Testis (tissue), 2 donors: ENCODE measurements at regions not wholly inside any gene's neighbourhood (a gene's known extent, or its start where the extent isn't known, plus 50 kb on each side); places are given as distances from the start of the nearest gene placed in this dataset.

Experiments used
- DNase-seq: peaks from one replicate; pipeline ENCODE4 v3.0.0-alpha.2; 2019
- H3K27ac ChIP-seq, 2 donors: fragments of 200-600 bp; sonication (generic); one replicate each; pipeline ENCODE4 v1.5.1; 2019
- H3K27me3 ChIP-seq: fragments of 200-600 bp; sonication (generic); one replicate; pipeline ENCODE4 v1.5.1; 2019
- H3K36me3 ChIP-seq: fragments of 200-600 bp; sonication (generic); one replicate; pipeline ENCODE4 v1.5.1; 2017; ENCODE audit warnings: low read depth; ENCODE audit errors: missing control alignments
- H3K4me1 ChIP-seq: fragments of 200-600 bp; sonication (generic); one replicate; pipeline ENCODE4 v1.5.1; 2019
- H3K4me3 ChIP-seq, 2 donors: fragments of 200-600 bp; sonication (generic); one replicate each; pipeline ENCODE4 v1.5.1; 2017 to 2019
- H3K9me3 ChIP-seq: fragments of 200-600 bp; sonication (generic); one replicate; pipeline ENCODE4 v1.5.1; 2017
- POLR2A ChIP-seq: fragments of 450-650 bp; IDR thresholded peaks from one replicate; pipeline ENCODE4 v1.6.1; 2017; ENCODE audit warnings: antibody characterized with exemption, mild to moderate bottlenecking, moderate library complexity
- WGBS, 2 donors: methylation state at CpG; one replicate each; pipeline ENCODE4 v1.1.5; 2018; 5-methylcytosine and 5-hydroxymethylcytosine counted together
- intact Hi-C: fragments of 100-400 bp; cut with DNase I; formaldehyde crosslinking; loops from one replicate; pipeline ENCODE4 v1.15.1; 2023; ENCODE audit warnings: low total_unique reads
- TF ChIP-seq, protein P1 (sequence below), 3 experiments: fragments of 450-650 bp in 2 of 3; fragments of 200-600 bp in 1 of 3; sonication (generic) in 1 of 3; IDR thresholded peaks; one replicate each; pipeline ENCODE4 v1.5.1; 2016 to 2019; ENCODE audit warnings: antibody characterized with exemption in 3 of 3, mild to moderate bottlenecking in 2 of 3, moderate library complexity in 1 of 3

DNA sequence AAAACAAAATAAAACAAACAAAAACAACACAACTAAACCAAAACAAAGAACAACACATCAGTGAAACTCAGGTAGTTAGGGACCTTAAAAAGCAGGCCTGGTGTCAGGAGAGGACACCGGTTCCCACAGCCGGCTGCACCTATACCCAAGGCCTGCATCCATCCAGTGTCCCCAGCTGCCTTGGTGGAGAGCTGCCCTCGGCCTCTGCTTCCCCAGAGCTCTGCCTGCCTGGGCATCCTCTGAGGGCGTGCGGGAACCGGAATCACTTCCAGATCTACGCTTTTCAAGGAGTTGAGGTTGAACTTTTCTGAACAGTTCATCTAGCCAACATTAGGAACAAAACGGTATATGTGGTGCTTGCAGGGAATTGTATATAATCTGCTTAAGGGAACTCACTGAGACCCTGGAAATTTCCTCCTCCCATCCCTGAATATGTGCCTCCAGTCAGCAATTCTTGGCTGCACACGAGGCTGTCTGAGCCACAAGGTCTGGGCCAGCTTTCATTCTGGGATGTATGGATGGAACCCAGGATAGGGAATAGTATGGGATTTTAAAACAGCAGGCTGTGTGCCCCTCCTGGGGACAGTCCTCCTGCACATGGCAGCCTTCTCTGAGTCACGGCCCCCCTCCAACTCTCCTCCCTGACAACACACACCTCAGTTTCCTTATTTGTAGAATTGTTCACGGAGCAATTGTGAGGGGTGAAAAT is 319.0 kb upstream of the RTL1 start:
- 86 to 92% methylated on average over 11 of the region's 11 CpGs for WGBS, 2 donors
- H3K27ac ChIP-seq, result no peak overlapping the region

DNA sequence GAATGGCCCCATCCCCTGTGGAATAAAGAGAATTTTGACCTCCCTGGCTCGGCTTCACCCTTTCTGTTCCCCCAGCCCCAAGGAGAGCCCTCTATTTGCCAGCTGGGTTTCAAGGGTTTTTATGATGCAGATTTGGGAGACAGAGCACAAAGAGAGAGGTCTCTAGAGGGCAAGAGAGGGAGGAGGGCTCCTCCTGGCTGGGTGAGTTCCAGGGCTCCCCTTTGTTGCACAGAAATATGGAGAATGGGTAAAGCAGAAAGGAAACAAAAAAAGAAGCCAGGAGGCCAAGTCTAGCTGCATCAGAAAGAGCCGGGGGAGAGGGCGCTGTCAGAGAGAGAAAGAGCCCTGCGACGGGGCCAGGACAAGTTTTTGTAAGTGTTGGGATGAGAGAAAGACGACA is 319.6 kb upstream of the RTL1 start:
- Histone ChIP-seq H3K4me3 (no peak overlapping the region), H3K27me3 (no peaks in the 10 kb centered on the region), H3K4me1 (peaks cover 24% of the 10 kb centered on the region), H3K9me3 (no peaks in the 10 kb centered on the region), H3K27ac (no peak overlapping the region), H3K36me3 (no peaks in the 10 kb centered on the region)
- intact Hi-C loops, result no loop called here
- TF ChIP-seq, protein P1, sequence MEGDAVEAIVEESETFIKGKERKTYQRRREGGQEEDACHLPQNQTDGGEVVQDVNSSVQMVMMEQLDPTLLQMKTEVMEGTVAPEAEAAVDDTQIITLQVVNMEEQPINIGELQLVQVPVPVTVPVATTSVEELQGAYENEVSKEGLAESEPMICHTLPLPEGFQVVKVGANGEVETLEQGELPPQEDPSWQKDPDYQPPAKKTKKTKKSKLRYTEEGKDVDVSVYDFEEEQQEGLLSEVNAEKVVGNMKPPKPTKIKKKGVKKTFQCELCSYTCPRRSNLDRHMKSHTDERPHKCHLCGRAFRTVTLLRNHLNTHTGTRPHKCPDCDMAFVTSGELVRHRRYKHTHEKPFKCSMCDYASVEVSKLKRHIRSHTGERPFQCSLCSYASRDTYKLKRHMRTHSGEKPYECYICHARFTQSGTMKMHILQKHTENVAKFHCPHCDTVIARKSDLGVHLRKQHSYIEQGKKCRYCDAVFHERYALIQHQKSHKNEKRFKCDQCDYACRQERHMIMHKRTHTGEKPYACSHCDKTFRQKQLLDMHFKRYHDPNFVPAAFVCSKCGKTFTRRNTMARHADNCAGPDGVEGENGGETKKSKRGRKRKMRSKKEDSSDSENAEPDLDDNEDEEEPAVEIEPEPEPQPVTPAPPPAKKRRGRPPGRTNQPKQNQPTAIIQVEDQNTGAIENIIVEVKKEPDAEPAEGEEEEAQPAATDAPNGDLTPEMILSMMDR (IDR thresholded peaks at IDR 0.05), result no peak
- no peak for TF ChIP-seq POLR2A
- no peak for DNase-seq
- WGBS, 2 donors, result 82 to 86% methylated on average over 6 of the region's 6 CpGs

More for the DNA sequence above, 319.0 kb upstream of the RTL1 start:
- no peaks in the 10 kb centered on the region for H3K9me3 ChIP-seq
- TF ChIP-seq POLR2A, result no peak
- TF ChIP-seq, protein P1 (IDR thresholded peaks at IDR 0.05), result no peak
- intact Hi-C loops, result no loop called here
- H3K36me3 ChIP-seq, result no peaks in the 10 kb centered on the region
- H3K27me3 ChIP-seq, result no peaks in the 10 kb centered on the region
- peaks cover 24% of the 10 kb centered on the region for H3K4me1 ChIP-seq
- DNase-seq, result no peak
- H3K4me3 ChIP-seq, result no peak overlapping the region

DNA sequence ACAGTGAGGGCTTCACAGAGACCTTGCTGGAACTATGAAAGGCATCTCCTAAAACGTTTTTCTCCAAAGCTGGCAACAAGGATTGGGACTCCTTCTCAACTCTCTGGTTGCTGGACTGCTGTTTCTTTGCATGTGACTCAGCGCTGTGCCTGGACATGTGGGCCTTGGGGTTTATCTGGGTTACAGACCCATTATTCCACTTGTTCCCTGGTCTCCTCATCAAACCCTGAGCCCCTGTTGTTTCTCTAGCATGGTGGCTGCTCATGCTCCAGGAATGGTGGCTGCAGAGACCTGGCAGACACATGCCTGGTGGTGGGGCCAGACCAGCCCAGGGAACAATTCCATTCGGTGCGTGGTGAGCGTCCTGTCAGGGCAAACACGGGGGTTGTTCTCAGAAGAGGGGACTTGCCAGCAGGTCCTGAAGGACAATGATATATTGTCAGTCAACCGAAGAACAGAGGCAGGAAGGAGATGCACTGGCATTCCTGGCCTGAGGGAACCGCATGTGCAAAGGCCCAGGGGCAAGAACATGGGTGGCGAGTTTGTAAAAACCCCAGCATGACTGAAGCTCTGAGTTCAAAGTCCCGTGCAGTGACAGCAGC is 320.1 kb upstream of the RTL1 start:
- TF ChIP-seq POLR2A, result no peak
- TF ChIP-seq, protein P1 (IDR thresholded peaks at IDR 0.05), result no peak
- DNase-seq, result no peak
- no peaks in the 10 kb centered on the region for H3K36me3 ChIP-seq
- H3K27ac ChIP-seq, result no peak overlapping the region
- H3K4me1 ChIP-seq, result peaks cover 24% of the 10 kb centered on the region
- no peaks in the 10 kb centered on the region for H3K9me3 ChIP-seq
- no peaks in the 10 kb centered on the region for H3K27me3 ChIP-seq
- H3K4me3 ChIP-seq, result no peak overlapping the region
- intact Hi-C loops, result no loop called here
- 85 to 88% methylated on average over 10 of the region's 10 CpGs for WGBS, 2 donors

DNA sequence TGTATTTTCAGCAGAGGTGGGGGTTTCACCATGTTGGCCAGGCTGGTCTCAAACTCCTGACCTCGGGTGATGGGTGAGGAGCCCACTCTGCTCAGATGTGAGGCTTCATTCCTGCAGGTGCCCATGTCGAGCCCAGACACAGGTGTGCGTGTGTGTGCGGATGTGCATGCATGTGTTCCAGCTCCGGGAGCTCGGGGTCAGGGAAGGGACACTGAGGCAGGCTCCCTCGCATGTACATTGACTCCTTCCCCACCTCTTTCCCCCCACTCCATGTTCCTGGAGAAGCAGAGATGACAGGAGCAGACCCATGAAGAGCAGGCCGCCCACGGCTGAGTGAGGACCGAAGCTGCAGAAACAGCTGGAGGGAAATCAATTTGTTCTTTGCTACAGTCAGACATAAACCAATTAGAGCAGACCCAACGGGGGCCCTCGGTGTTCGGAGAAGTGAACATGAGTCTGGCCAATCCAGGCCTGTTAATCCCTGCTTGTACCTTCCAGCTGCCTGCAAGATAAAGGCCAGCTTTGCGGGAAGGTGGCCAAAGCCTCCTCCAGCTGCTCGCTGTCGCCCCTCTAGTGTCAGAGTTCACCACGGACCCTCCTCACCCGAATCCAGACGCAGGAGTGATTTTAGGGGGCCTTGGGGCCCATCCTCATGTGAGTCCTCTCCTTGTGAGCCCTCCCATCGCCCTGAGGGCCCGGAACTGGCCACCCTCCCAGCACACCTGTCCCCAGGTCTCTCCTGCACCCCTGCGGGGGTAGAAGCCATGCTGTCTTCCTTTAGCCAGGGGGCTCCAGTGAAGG is 321.0 kb upstream of the RTL1 start:
- peak; percentile 53 for DNase-seq
- no peak overlapping the region for H3K27ac ChIP-seq
- H3K4me3 ChIP-seq, result no peak overlapping the region

More for the DNA sequence above, 321.0 kb upstream of the RTL1 start:
- no peaks in the 10 kb centered on the region for H3K9me3 ChIP-seq
- H3K4me1 ChIP-seq, result peaks cover 24% of the 10 kb centered on the region
- 59 to 62% methylated on average over 19 to 22 of the region's 22 CpGs for WGBS, 2 donors
- intact Hi-C loops, result no loop called here
- H3K36me3 ChIP-seq, result no peaks in the 10 kb centered on the region
- TF ChIP-seq, protein P1 (IDR thresholded peaks at IDR 0.05), result no peak
- TF ChIP-seq POLR2A, result no peak
- H3K27me3 ChIP-seq, result no peaks in the 10 kb centered on the region
